ENCODE measurements at regions not wholly inside any gene's neighbourhood (a gene's known extent, or its start where the extent isn't known, plus 50 kb on each side); places are given as distances from the start of the nearest gene placed in this dataset.

- TF ChIP-seq CTCF (IDR thresholded peaks at IDR 0.05) (no peak), POLR2A (IDR thresholded peaks at IDR 0.05; ENCODE audit: low read depth) (no peak), POLR2AphosphoS5 (IDR thresholded peaks at IDR 0.05) (no peak), EP300 (IDR thresholded peaks at IDR 0.05) (no peak)
Observed at GRCh38 chr2:167860082-167860481, 387.3 kb downstream of the STK39 start.

All from esophagus muscularis mucosa (tissue), 4 donors.